ENCODE measurements at regions not wholly inside any gene's neighbourhood (a gene's known extent, or its start where the extent isn't known, plus 50 kb on each side); places are given as distances from the start of the nearest gene placed in this dataset.

GRCh38 chr5:61627531-61627930, 295.5 kb downstream of the ZSWIM6 start:
- ChIA-PET CTCF (no interaction called here), POLR2A (no interaction called here)
- WGBS (ENCODE audit: low lambda C conversion rate), result 47% methylated on average over 2 of the region's 2 CpGs
- Histone ChIP-seq H3K9ac (no peak overlapping the region), H3K79me2 (ENCODE audit: insufficient read depth) (no peaks in the 10 kb centered on the region), H3K4me1 (ENCODE audit: control insufficient read depth in 1 of 2, insufficient read depth in 2 of 2, low read depth in 1 of 2, low read length in 1 of 2) (peaks cover 0 to 3% of the 10 kb centered on the region in 2 experiments; a peak in 1 of 4 replicates), H4K20me1 (ENCODE audit: insufficient read depth) (no peaks in the 10 kb centered on the region), H3F3A (replicated peaks; ENCODE audit: insufficient read depth) (no peaks in the 10 kb centered on the region), H3K36me3 (replicated peaks in 1 of 2; ENCODE audit: control insufficient read depth in 1 of 2, insufficient read depth in 2 of 2, low read length in 1 of 2) (no peaks in the 10 kb centered on the region), H2AFZ (ENCODE audit: low read depth) (no peak overlapping the region), H3K9me3 (no peaks in the 10 kb centered on the region), H3K27me3 (ENCODE audit: insufficient read depth) (no peaks in the 10 kb centered on the region), H3K27ac (ENCODE audit: low read depth in 2 of 2, low read length in 1 of 2) (no peak overlapping the region), H3K4me3 (ENCODE audit: low read depth in 2 of 2, low read length in 1 of 2) (no peak overlapping the region), H3K9me2 (no peaks in the 10 kb centered on the region), H3K4me2 (no peak overlapping the region)
- no peak for DNase-seq
- TF ChIP-seq, protein P1, sequence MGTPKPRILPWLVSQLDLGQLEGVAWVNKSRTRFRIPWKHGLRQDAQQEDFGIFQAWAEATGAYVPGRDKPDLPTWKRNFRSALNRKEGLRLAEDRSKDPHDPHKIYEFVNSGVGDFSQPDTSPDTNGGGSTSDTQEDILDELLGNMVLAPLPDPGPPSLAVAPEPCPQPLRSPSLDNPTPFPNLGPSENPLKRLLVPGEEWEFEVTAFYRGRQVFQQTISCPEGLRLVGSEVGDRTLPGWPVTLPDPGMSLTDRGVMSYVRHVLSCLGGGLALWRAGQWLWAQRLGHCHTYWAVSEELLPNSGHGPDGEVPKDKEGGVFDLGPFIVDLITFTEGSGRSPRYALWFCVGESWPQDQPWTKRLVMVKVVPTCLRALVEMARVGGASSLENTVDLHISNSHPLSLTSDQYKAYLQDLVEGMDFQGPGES (IDR thresholded peaks at IDR 0.05; ENCODE audit: low read depth, low read length), result no peak
- TF ChIP-seq MXI1 (IDR thresholded peaks at IDR 0.05; ENCODE audit: low read depth, low read length) (no peak), RXRA (IDR thresholded peaks at IDR 0.05; ENCODE audit: borderline replicate concordance, low read depth) (no peak), EZH2phosphoT487 (IDR thresholded peaks at IDR 0.05; ENCODE audit: borderline replicate concordance, low read depth) (no peak), FOXM1 (IDR thresholded peaks at IDR 0.05; ENCODE audit: low read depth) (no peak), TEAD4 (IDR thresholded peaks at IDR 0.05; ENCODE audit: borderline replicate concordance, insufficient read depth) (no peak), MAX (IDR thresholded peaks at IDR 0.05; ENCODE audit: low read depth) (no peak), TAF1 (IDR thresholded peaks at IDR 0.05; ENCODE audit: borderline replicate concordance, low read depth, low read length) (no peak), SIN3A (IDR thresholded peaks at IDR 0.05; ENCODE audit: borderline replicate concordance, low read depth, low read length) (no peak)
- TF ChIP-seq, protein P2, sequence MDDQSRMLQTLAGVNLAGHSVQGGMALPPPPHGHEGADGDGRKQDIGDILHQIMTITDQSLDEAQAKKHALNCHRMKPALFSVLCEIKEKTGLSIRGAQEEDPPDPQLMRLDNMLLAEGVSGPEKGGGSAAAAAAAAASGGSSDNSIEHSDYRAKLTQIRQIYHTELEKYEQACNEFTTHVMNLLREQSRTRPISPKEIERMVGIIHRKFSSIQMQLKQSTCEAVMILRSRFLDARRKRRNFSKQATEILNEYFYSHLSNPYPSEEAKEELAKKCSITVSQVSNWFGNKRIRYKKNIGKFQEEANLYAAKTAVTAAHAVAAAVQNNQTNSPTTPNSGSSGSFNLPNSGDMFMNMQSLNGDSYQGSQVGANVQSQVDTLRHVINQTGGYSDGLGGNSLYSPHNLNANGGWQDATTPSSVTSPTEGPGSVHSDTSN (IDR thresholded peaks at IDR 0.05), result no peak

DNA sequence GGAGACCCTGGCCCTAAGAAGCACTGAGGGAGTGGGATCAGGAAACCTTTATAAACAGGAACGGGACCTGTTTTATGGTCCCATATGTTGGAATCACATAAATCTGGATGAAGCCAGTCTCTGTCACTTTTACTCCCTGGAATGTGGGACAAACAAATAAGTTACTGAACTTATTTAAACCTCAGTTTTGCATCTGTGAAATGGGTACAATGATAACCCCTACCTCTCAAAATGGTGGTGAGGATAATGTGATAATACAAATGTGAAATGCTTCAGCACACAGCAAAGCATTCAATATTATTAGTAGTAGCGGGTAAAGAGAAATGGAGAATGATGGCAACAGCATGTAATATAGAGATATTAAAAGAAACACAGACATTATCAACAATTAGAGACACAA, 298.9 kb downstream of the ZSWIM6 start:
- H3K9me3 ChIP-seq, result no peaks in the 10 kb centered on the region
- no peaks in the 10 kb centered on the region for H3K27me3 ChIP-seq (ENCODE audit: insufficient read depth)
- CTCF ChIA-PET, result interaction anchor here (1.5 kb wide), 1 partner anchor 10 kb away, joined by 4 read pairs; no protein-coding TSS in a partner anchor
- H3K27ac ChIP-seq (ENCODE audit: low read depth in 2 of 2, low read length in 1 of 2), result no peak overlapping the region
- H3F3A ChIP-seq (replicated peaks; ENCODE audit: insufficient read depth), result no peaks in the 10 kb centered on the region
- H3K4me3 ChIP-seq (ENCODE audit: low read depth in 2 of 2, low read length in 1 of 2), result no peak overlapping the region
- no peaks in the 10 kb centered on the region for H4K20me1 ChIP-seq (ENCODE audit: insufficient read depth)
- H3K9me2 ChIP-seq, result no peaks in the 10 kb centered on the region
- no peak overlapping the region for H3K4me2 ChIP-seq
- no peak overlapping the region for H3K9ac ChIP-seq
- 93% methylated on average over 2 of the region's 2 CpGs for WGBS (ENCODE audit: low lambda C conversion rate)
- peaks cover 0 to 3% of the 10 kb centered on the region in 2 experiments; a peak in 1 of 4 replicates for H3K4me1 ChIP-seq (ENCODE audit: control insufficient read depth in 1 of 2, insufficient read depth in 2 of 2, low read depth in 1 of 2, low read length in 1 of 2)
- no peak for DNase-seq
- H3K79me2 ChIP-seq (ENCODE audit: insufficient read depth), result no peaks in the 10 kb centered on the region
- TF ChIP-seq, protein P3, sequence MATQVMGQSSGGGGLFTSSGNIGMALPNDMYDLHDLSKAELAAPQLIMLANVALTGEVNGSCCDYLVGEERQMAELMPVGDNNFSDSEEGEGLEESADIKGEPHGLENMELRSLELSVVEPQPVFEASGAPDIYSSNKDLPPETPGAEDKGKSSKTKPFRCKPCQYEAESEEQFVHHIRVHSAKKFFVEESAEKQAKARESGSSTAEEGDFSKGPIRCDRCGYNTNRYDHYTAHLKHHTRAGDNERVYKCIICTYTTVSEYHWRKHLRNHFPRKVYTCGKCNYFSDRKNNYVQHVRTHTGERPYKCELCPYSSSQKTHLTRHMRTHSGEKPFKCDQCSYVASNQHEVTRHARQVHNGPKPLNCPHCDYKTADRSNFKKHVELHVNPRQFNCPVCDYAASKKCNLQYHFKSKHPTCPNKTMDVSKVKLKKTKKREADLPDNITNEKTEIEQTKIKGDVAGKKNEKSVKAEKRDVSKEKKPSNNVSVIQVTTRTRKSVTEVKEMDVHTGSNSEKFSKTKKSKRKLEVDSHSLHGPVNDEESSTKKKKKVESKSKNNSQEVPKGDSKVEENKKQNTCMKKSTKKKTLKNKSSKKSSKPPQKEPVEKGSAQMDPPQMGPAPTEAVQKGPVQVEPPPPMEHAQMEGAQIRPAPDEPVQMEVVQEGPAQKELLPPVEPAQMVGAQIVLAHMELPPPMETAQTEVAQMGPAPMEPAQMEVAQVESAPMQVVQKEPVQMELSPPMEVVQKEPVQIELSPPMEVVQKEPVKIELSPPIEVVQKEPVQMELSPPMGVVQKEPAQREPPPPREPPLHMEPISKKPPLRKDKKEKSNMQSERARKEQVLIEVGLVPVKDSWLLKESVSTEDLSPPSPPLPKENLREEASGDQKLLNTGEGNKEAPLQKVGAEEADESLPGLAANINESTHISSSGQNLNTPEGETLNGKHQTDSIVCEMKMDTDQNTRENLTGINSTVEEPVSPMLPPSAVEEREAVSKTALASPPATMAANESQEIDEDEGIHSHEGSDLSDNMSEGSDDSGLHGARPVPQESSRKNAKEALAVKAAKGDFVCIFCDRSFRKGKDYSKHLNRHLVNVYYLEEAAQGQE (IDR thresholded peaks at IDR 0.05; ENCODE audit: low read depth, low read length), result no peak
- no peak for TF ChIP-seq TCF12 (IDR thresholded peaks at IDR 0.05)
- TF ChIP-seq, protein P1 (IDR thresholded peaks at IDR 0.05; ENCODE audit: low read depth, low read length), result no peak
- TF ChIP-seq POLR2AphosphoS5 (IDR thresholded peaks at IDR 0.05; ENCODE audit: low read depth, low read length), result no peak
- POLR2A ChIA-PET, result no interaction called here
- H3K36me3 ChIP-seq (replicated peaks in 1 of 2; ENCODE audit: control insufficient read depth in 1 of 2, insufficient read depth in 2 of 2, low read length in 1 of 2), result no peaks in the 10 kb centered on the region
- no peak overlapping the region for H2AFZ ChIP-seq (ENCODE audit: low read depth)
